Heart right ventricle (tissue), 16 donors: ENCODE measurements at regions not wholly inside any gene's neighbourhood (a gene's known extent, or its start where the extent isn't known, plus 50 kb on each side); places are given as distances from the start of the nearest gene placed in this dataset.

Experiments used
- ATAC-seq, 8 donors: fragments of 200-7000 bp; cut with Tn5 transposase; one replicate each; pipeline ENCODE4 v1.9.1; 2020; ENCODE audit warnings: mild to moderate bottlenecking in 8 of 8, moderate library complexity in 8 of 8, moderate number of reproducible peaks in 1 of 8
- DNase-seq, 2 donors: peaks; one replicate each; pipeline ENCODE4 v3.0.0-alpha.2; 2020
- H3K27ac ChIP-seq, 10 donors: fragments of 200-600 bp; sonication (generic) in 2 of 10; one replicate each; pipeline versions ENCODE4 v1.5.0 to v1.8.0; 2020 to 2022; ENCODE audit warnings: mild to moderate bottlenecking in 3 of 10
- H3K27me3 ChIP-seq, 7 donors: fragments of 200-600 bp; one replicate each; pipeline ENCODE4 v1.8.0; 2021 to 2022; ENCODE audit warnings: mild to moderate bottlenecking in 2 of 7
- H3K36me3 ChIP-seq, 9 donors: fragments of 200-600 bp; sonication (generic) in 1 of 9; one replicate each; pipeline versions ENCODE4 v1.5.0 to v1.8.0; 2020 to 2022; ENCODE audit warnings: mild to moderate bottlenecking in 2 of 9
- H3K4me1 ChIP-seq, 9 donors: fragments of 200-600 bp; sonication (generic) in 1 of 9; one replicate each; pipeline versions ENCODE4 v1.5.0 to v1.8.0; 2020 to 2022; ENCODE audit warnings: mild to moderate bottlenecking in 4 of 9
- H3K4me3 ChIP-seq, 10 donors: fragments of 200-600 bp; sonication (generic) in 2 of 10; one replicate each; pipeline versions ENCODE4 v1.5.0 to v1.8.0; 2020 to 2022; ENCODE audit warnings: mild to moderate bottlenecking in 7 of 10, moderate library complexity in 2 of 10
- H3K9me3 ChIP-seq, 11 donors: fragments of 200-600 bp in 10 of 11; sonication (generic) in 2 of 11; one replicate each; pipeline versions ENCODE4 v1.5.0 to v1.8.0; 2013 to 2022; ENCODE audit warnings: mild to moderate bottlenecking in 2 of 11, control low read depth in 1 of 11, moderate library complexity in 1 of 11
- CTCF ChIP-seq, 9 donors: fragments of 200-600 bp; sonication (generic) in 2 of 9; IDR thresholded peaks; one replicate each; pipeline versions ENCODE4 v1.5.0 to v1.8.0; 2021 to 2022; ENCODE audit warnings: antibody characterized with exemption in 9 of 9, mild to moderate bottlenecking in 5 of 9, moderate library complexity in 1 of 9
- whole genome bisulfite sequencing, 2 donors: extraction: QIAGEN DNeasy Blood & Tissue Kit; methylation state at CpG; one replicate each; pipeline ENCODE4 v1.1.7; 2013; ENCODE audit warnings: inconsistent platforms in 1 of 2; 5-methylcytosine and 5-hydroxymethylcytosine counted together
- intact Hi-C, 10 donors: fragments of 100-400 bp; cut with DNase I; formaldehyde crosslinking; loops; one replicate each; pipeline versions ENCODE4 v1.11.1 to v1.14.2; 2022
- donor health status: Arrhythmogenic right ventricular cardiomyopathy.
- donor health status: ischemic (EF 13 %, LVEDD 7.1; RV severe dilation, severe dysfunction).
- donor health status: healthy with polysubstance abuse.
- donor health status: DM: no; HTN: yes; CAD: no.
- donor health status: DM: no; HTN: no; CAD: no.
- donor health status: ischemic (EF 25% LVEDD 6.9; RV normal size, moderate dysfunction).
- donor health status: ischemic (EF 25% LVEDD 5.7; RV mildly dilated, moderate dysfunction).
- donor health status: healthy.
- donor health status: DM: yes; HTN: yes; CAD: no.
- donor health status: Ischemic cardiomyopathy.
- donor health status: ischemic (EF 35%, LVEDD 5.7; RV mildly dilated, moderate dysfunction).
- donor health status: nonischemic (EF 11% LVEDD 7.7; RV severe dilation, severe dysfunction).
- donor health status: DM: yes; HTN: yes; CAD: no.
- donor health status: PGD.
- donor health status: ischemic (EF 29% LVEDD 5.4; RV normal size, mild dysfunction).
- donor health status: nonischemic (EF 23%, LVEDD 6.1; RV moderate dilation, normal function).

GRCh38 chr4:22052076-22052475, 103.5 kb upstream of the KCNIP4 start:
- 80 to 84% methylated on average over 1 of the region's 1 CpG for WGBS, 2 donors
- intact Hi-C loops = no loop called here
- Histone ChIP-seq H3K4me3 (no peak overlapping the region), H3K4me1 (no peaks in the 10 kb centered on the region), H3K36me3 (no peaks in the 10 kb centered on the region), H3K27ac (no peak overlapping the region), H3K27me3 (no peaks in the 10 kb centered on the region), H3K9me3 (peaks cover 0 to 18% (median 0%) of the 10 kb centered on the region in 11 donors)
- DNase-seq = no peak
- no peak for TF ChIP-seq CTCF (IDR thresholded peaks at IDR 0.05)
- ATAC-seq = no peak

- no peak for TF ChIP-seq CTCF (IDR thresholded peaks at IDR 0.05)
- Histone ChIP-seq H3K4me1 (no peaks in the 10 kb centered on the region), H3K27ac (no peak overlapping the region), H3K36me3 (no peaks in the 10 kb centered on the region), H3K4me3 (no peak overlapping the region), H3K9me3 (peaks cover 0 to 23% (median 0%) of the 10 kb centered on the region in 11 donors), H3K27me3 (no peaks in the 10 kb centered on the region)
- intact Hi-C loops = no loop called here
- 29 to 53% methylated on average over 2 of the region's 2 CpGs for WGBS, 2 donors
- ATAC-seq = no peak
- no peak for DNase-seq
Observed at GRCh38 chr4:22048323-22048722, 99.8 kb upstream of the KCNIP4 start.

GRCh38 chr4:22047793-22048192, 99.2 kb upstream of the KCNIP4 start:
- 88 to 90% methylated on average over 12 of the region's 12 CpGs for WGBS, 2 donors
- no peaks in the 10 kb centered on the region for H3K36me3 ChIP-seq
- H3K4me3 ChIP-seq = no peak overlapping the region
- H3K4me1 ChIP-seq = no peaks in the 10 kb centered on the region
- no peak for TF ChIP-seq CTCF (IDR thresholded peaks at IDR 0.05)
- peaks cover 0 to 23% (median 0%) of the 10 kb centered on the region in 11 donors for H3K9me3 ChIP-seq
- intact Hi-C loops = no loop called here
- ATAC-seq (no peak), DNase-seq (no peak)
- no peak overlapping the region for H3K27ac ChIP-seq
- no peaks in the 10 kb centered on the region for H3K27me3 ChIP-seq

GRCh38 chr4:22045051-22045630, 96.6 kb upstream of the KCNIP4 start:
- Histone ChIP-seq H3K4me1 (no peaks in the 10 kb centered on the region), H3K4me3 (no peak overlapping the region), H3K27ac (no peak overlapping the region), H3K9me3 (peaks cover 0 to 29% (median 0%) of the 10 kb centered on the region in 11 donors), H3K36me3 (no peaks in the 10 kb centered on the region), H3K27me3 (no peaks in the 10 kb centered on the region)
- ATAC-seq (no peak), DNase-seq (no peak)
- TF ChIP-seq CTCF (IDR thresholded peaks at IDR 0.05) = no peak
- intact Hi-C loops = no loop called here
